DMS 273 (cell line): ENCODE measurements at regions not wholly inside any gene's neighbourhood (a gene's known extent, or its start where the extent isn't known, plus 50 kb on each side); places are given as distances from the start of the nearest gene placed in this dataset.
"Not testable (repeated sequence)": the region's sequence is repeated elsewhere in the genome, so short reads cannot be mapped to it uniquely, and the experiment has no call there.

ENCODE experiments used
- DNase-seq: peaks from one replicate; lab custom pipeline; 2025; ENCODE audit not compliant: unreplicated experiment; lab: John Stamatoyannopoulos, UW

GRCh38 chr19:28578208-28578607, 634.7 kb downstream of the UQCRFS1 start:
- DNase-seq = no peak

GRCh38 chr19:28577666-28578065, 635.3 kb downstream of the UQCRFS1 start:
- no peak for DNase-seq

- peak; percentile 35 for DNase-seq
These were observed 635.7 kb downstream of the UQCRFS1 start for GRCh38 chr19:28577233-28577632.

GRCh38 chr19:28575816-28576215, 637.1 kb downstream of the UQCRFS1 start:
- DNase-seq = no peak

GRCh38 chr19:28575312-28575711, 637.6 kb downstream of the UQCRFS1 start:
- not testable (repeated sequence) for DNase-seq

- DNase-seq = no peak
These were observed 638.7 kb downstream of the UQCRFS1 start for GRCh38 chr19:28574212-28574611.

- no peak for DNase-seq
These were observed 643.5 kb downstream of the UQCRFS1 start for GRCh38 chr19:28569132-28570131.

GRCh38 chr19:28567834-28568233, 645.1 kb downstream of the UQCRFS1 start:
- DNase-seq = no peak

GRCh38 chr19:28563964-28564921, 648.7 kb downstream of the UQCRFS1 start:
- no peak for DNase-seq

GRCh38 chr19:28560786-28561185, 652.2 kb downstream of the UQCRFS1 start:
- DNase-seq = no peak

GRCh38 chr19:28558783-28559182, 654.2 kb downstream of the UQCRFS1 start:
- no peak for DNase-seq

GRCh38 chr19:28556371-28556770, 656.6 kb downstream of the UQCRFS1 start:
- peak; percentile 31 for DNase-seq

- no peak for DNase-seq
These were observed 657.6 kb downstream of the UQCRFS1 start for GRCh38 chr19:28555317-28555716.

GRCh38 chr19:28554321-28555091, 658.4 kb downstream of the UQCRFS1 start:
- DNase-seq = no peak

GRCh38 chr19:28553764-28554163, 659.2 kb downstream of the UQCRFS1 start:
- no peak for DNase-seq

- no peak for DNase-seq
These were observed 659.9 kb downstream of the UQCRFS1 start for GRCh38 chr19:28553005-28553404.

GRCh38 chr19:28549680-28550277, 663.2 kb downstream of the UQCRFS1 start:
- DNase-seq = no peak

GRCh38 chr19:28546148-28546685, 666.7 kb downstream of the UQCRFS1 start:
- no peak for DNase-seq

GRCh38 chr19:28545397-28545796, 667.6 kb downstream of the UQCRFS1 start:
- DNase-seq = not testable (repeated sequence)
